ENCODE measurements at regions not wholly inside any gene's neighbourhood (a gene's known extent, or its start where the extent isn't known, plus 50 kb on each side); places are given as distances from the start of the nearest gene placed in this dataset.
"Not testable (repeated sequence)": the region's sequence is repeated elsewhere in the genome, so short reads cannot be mapped to it uniquely, and the experiment has no call there.

GRCh38 chr1:43039228-43040055, 80.8 kb upstream of the SLC2A1 start:
- DNase-seq: no peak

GRCh38 chr1:43038232-43038935, 79.7 kb upstream of the SLC2A1 start:
- no peak for DNase-seq

- DNase-seq: no peak
Measured at GRCh38 chr1:43037466-43037865, 78.8 kb upstream of the SLC2A1 start.

- no peak for DNase-seq
Measured at GRCh38 chr1:43036932-43037331, 78.3 kb upstream of the SLC2A1 start.

- DNase-seq: no peak
Measured at GRCh38 chr1:43035821-43036741, 77.4 kb upstream of the SLC2A1 start.

- no peak for DNase-seq
Measured at GRCh38 chr1:43034778-43035177, 76.1 kb upstream of the SLC2A1 start.

GRCh38 chr1:43034195-43034658, 75.6 kb upstream of the SLC2A1 start:
- no peak for DNase-seq

DNA sequence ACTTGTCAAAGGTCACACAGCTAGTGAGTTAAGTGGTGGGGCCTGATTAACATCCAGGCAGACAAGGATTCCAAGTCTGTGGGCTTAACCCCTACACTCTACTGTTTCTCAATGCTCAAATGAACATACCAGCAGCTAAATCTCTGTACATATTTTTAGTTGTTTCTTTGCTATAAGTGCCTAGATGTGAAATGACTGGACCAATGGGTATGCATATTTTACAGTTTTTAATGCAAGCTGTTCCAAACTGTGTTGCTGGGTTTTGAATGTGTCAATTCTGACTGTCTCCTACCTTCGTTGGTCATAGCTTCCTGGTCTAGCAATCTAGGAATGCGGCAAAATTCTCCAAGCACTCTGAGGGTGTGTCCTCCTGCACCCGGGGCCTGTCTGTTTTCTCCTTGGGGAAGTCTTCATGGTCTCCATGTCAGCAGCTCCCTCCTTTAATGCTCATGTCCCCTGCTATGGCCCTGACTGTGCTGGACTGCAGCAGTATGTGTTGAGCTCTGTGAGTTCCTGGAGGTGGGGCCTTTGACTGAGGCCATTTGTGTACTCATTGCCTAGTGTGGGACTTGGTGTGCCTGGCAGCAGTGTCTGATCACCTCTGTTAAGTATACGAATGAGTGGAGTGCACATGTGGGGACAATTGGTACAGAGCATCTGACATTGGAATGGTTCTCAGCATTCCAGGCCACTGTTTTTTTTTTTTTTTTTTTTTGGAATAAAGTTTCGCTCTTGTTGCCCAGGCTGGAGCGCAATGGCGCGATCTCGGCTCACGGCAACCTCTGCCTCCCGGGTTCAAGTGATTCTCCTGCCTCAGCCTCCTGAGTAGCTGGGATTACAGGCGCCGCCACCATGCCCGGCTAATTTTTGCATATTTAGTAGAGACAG, 72.9 kb upstream of the SLC2A1 start:
- no peak for DNase-seq

DNA sequence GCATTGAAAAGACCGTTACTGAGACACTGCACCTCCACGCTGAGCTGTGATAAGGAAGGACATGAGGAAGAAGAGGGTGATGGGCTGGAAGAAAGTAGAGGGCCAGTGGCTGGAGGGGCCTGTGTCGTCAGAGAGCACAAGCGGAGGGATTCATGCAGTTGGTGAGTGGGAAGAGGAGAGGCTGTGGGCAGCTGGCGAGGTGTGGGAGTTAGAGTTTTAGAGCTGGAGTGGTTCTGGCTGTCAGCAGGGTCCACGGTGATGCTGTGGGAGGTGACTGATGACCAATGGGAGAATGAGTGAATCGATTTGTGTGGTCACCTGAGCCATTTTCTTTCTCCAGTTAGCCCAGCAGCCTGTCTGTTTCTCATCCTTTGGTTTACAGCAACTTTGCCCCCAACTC, 66.2 kb upstream of the SLC2A1 start:
- DNase-seq: no peak

DNA sequence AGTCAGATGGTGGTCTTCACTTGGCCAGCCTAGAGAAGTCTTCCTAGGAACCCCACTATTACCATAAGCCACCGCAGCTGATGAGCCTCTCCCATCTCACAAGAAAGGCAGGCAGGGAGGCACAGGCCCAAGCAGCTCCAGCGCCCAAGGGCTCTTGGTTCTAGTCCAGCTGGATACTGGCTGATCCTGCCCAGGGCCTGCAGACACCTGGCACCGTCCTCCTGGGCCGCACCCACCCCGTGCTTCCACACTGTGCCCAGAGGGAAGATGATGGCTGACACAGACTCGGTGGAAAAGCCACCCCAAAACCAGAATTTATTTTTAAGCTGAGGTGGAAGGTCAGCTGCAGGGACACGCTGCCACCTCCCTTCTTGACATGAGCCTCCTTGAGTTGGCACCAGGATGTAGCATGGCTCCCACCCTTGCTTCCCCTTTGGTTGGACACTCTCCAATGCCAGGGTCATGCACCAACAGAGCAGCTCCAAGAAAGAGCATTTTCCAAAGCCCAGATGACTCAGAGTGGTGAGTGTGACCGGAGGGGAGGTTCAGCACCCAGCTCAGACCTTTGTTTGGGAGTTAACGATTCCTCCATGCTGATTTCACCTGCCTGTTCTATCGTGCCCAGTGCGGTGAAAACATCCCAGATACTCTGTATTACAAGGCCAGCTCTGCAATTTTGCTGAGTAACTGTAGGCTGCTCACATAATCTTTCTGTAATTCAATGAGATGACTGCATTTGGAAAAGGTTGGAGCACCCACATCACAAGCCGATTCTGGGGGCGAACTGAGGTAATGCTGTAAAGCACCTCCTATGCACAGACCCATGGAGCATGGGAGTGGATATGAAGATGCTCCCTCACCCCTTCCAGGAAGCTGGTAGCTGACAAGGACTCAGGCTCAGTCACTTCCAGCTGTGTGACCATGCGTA, 63.1 kb upstream of the SLC2A1 start:
- DNase-seq: no peak

DNA sequence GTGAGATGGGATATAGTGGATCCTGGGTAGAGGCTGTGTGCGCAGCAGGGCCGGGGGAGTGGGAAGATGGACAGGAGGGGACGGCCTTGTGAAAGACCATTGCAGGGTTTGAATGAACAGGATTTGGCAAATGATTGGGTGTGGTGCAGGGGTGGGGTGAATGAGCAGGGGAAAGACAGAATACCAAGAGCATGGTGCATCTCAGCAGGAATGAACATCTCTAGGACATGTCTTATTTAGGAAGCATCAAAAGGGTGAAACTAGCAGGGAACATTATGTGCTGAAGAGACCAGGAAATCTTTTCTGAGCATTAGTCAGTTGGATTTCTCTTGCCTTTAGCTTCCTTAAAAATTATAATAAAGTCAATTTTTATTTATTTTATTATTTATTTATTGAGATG, 60.6 kb upstream of the SLC2A1 start:
- no peak for DNase-seq

- no peak for DNase-seq
Measured at GRCh38 chr1:43018121-43018520, 59.5 kb upstream of the SLC2A1 start.

DNA sequence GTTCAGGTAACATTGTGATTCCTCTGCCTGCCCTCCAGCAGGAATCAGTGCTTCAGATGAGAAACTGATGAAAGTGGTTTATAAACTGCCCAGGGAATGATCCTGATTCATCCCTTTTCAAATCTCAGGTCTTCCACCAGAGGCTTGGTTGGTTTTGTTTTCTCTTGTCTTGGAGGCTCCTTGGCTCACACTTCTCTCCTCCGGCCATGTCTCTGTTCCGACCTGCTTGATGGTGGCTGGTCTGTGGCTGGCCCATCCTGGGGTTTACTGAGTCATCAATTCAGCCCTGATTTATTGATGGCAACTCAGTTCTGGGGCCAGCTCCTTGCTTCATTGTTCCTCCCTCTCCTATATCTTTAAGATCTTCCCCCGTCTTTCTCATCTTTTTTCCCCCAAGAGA, 56.6 kb upstream of the SLC2A1 start:
- no peak for DNase-seq

GRCh38 chr1:43014579-43014978, 55.9 kb upstream of the SLC2A1 start:
- DNase-seq: not testable (repeated sequence)

- DNase-seq: no peak
Measured at GRCh38 chr1:43011020-43011419, 52.4 kb upstream of the SLC2A1 start.

GRCh38 chr1:43009274-43009673, 50.6 kb upstream of the SLC2A1 start:
- DNase-seq: no peak

DNA sequence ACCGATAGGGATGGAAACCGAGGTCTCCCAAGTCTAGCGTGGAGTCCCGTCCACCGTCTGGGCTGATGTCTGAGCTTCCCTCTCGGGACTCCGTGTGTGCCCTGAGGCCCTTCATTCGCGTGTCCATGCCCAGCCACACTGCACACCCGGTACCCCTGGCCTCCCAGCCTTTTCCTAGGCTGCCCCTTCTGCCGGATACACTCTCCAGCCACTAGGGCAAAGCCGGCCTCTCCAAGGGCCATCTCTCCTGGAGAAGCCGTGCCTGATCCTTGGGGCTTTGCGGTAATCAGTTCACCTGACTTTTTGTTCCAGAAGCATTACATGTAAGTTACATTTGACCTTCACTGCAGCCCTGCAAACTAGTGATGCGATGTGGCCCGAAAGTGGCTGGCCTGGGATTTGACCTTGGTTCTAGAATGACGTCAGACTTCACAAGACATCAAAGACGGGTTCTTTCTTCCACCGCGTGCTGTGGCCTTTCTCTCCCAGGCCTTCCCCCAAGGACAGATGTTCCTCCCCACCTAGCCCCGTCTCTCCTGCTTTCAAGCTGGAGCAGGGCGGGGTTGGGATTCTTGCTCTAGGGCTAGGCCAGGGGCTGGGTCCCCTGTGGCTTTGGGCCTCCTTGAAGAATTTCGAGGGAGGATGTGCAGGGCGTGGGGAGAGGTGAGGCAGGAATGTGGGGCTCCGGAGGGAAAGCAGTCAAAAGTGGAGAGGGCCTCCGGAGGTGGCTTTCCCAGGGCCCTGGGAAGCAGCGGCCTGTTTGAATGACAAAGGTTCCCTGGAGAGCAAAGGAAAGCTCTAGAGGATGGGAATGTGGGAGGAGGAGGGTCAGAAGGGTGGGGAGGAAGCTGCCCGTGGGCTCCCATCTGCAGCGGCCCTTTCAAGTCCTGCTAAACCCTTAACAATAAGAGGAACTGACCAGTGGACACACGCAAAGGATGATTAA, 49.7 kb upstream of the SLC2A1 start:
- DNase-seq: no peak

Measured in NCI-H526 treated with DMSO at 0.1 percent for 48 hours (cell line).